ENCODE measurements at regions not wholly inside any gene's neighbourhood (a gene's known extent, or its start where the extent isn't known, plus 50 kb on each side); places are given as distances from the start of the nearest gene placed in this dataset.

DNA sequence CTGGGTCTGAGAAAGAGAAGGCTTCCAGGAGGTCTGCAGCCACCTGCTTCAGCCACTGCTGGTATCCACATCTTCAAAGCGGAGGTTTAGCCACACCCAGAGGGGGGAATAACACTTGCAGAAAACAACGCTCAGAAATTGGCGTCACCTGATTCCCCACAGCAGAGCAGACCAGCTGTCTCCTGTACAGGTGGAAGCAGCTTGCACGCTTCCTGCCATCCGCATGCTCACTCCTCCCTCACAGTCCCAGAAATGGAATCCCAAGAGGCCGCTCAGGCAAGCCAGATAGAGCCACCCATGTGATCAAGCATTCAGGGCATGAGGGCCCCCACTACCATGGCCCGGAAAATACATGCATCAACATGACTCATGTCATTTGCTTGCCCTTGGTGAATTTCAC, 112.2 kb upstream of the DIO3 start:
- WGBS, result 67% methylated on average over 7 of the region's 7 CpGs
- intact Hi-C loops (cut with DNase I), result no loop called here
- Histone ChIP-seq H3K27ac (no peak overlapping the region), H3K36me3 (no peaks in the 10 kb centered on the region), H3K4me1 (replicated peaks) (no peaks in the 10 kb centered on the region), H3K27me3 (replicated peaks; ENCODE audit: insufficient read depth) (no peaks in the 10 kb centered on the region), H3K9me3 (no peaks in the 10 kb centered on the region), H3K4me3 (no peak overlapping the region)
- TF ChIP-seq POLR2A (IDR thresholded peaks at IDR 0.05), result no peak
- TF ChIP-seq POLR2AphosphoS5 (IDR thresholded peaks at IDR 0.05), result no peak
- TF ChIP-seq, protein P1, sequence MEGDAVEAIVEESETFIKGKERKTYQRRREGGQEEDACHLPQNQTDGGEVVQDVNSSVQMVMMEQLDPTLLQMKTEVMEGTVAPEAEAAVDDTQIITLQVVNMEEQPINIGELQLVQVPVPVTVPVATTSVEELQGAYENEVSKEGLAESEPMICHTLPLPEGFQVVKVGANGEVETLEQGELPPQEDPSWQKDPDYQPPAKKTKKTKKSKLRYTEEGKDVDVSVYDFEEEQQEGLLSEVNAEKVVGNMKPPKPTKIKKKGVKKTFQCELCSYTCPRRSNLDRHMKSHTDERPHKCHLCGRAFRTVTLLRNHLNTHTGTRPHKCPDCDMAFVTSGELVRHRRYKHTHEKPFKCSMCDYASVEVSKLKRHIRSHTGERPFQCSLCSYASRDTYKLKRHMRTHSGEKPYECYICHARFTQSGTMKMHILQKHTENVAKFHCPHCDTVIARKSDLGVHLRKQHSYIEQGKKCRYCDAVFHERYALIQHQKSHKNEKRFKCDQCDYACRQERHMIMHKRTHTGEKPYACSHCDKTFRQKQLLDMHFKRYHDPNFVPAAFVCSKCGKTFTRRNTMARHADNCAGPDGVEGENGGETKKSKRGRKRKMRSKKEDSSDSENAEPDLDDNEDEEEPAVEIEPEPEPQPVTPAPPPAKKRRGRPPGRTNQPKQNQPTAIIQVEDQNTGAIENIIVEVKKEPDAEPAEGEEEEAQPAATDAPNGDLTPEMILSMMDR (IDR thresholded peaks at IDR 0.05), result no peak
- no peak for DNase-seq (ENCODE audit: low spot score)

DNA sequence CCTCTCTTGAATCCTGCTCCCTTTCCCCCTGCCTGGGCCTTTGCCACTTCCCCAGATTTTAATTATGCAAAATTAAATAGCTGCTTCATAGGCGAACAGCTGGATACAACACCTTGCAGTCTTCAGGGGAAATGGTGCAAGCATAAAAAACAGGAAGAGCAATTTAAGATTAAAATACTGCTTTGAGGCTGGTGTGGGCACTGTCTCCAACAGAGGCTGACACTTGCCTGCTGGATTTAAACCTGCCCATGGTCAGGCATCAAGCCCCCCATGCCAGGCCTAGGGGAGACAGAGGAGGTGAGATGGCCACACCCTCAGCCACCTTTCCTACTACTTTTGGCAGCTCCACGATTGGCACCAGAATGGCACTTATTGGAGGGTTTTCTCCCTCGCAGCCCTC, 110.1 kb upstream of the DIO3 start:
- Histone ChIP-seq H3K4me3 (no peak overlapping the region), H3K27ac (no peak overlapping the region), H3K9me3 (no peaks in the 10 kb centered on the region), H3K36me3 (no peaks in the 10 kb centered on the region), H3K4me1 (replicated peaks) (no peaks in the 10 kb centered on the region), H3K27me3 (replicated peaks; ENCODE audit: insufficient read depth) (no peaks in the 10 kb centered on the region)
- TF ChIP-seq POLR2A (IDR thresholded peaks at IDR 0.05) (no peak), POLR2AphosphoS5 (IDR thresholded peaks at IDR 0.05) (no peak)
- TF ChIP-seq, protein P1 (IDR thresholded peaks at IDR 0.05), result no peak
- 90% methylated on average over 3 of the region's 3 CpGs for WGBS
- DNase-seq (ENCODE audit: low spot score), result no peak
- intact Hi-C loops (cut with DNase I), result no loop called here

DNA sequence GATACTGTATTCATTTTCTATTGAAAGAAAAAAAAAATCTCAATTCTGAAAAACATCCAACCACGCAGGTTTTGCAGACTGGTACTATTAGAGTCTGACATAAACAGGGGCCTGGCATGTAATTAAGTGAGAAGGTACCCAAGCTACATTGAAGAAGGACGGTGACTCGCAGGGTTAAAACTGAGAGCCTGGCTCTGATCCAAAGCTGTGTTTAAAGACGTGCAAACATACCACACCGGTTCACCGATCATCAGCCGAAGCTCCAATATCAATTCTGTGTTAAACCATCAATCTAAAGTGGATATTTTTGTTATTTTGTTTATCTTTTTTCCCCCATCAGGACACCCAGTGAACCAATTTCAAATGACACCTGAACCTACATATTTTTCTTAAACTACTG, 108.1 kb upstream of the DIO3 start:
- WGBS, result 41% methylated on average over 7 of the region's 7 CpGs
- Histone ChIP-seq H3K4me3 (no peak overlapping the region), H3K36me3 (no peaks in the 10 kb centered on the region), H3K27me3 (replicated peaks; ENCODE audit: insufficient read depth) (peaks cover 7% of the 10 kb centered on the region), H3K4me1 (replicated peaks) (no peaks in the 10 kb centered on the region), H3K9me3 (no peaks in the 10 kb centered on the region), H3K27ac (no peak overlapping the region)
- intact Hi-C loops (cut with DNase I), result no loop called here
- TF ChIP-seq, protein P1 (IDR thresholded peaks at IDR 0.05), result no peak
- TF ChIP-seq POLR2A (IDR thresholded peaks at IDR 0.05) (no peak), POLR2AphosphoS5 (IDR thresholded peaks at IDR 0.05) (no peak)
- no peak for DNase-seq (ENCODE audit: low spot score)

DNA sequence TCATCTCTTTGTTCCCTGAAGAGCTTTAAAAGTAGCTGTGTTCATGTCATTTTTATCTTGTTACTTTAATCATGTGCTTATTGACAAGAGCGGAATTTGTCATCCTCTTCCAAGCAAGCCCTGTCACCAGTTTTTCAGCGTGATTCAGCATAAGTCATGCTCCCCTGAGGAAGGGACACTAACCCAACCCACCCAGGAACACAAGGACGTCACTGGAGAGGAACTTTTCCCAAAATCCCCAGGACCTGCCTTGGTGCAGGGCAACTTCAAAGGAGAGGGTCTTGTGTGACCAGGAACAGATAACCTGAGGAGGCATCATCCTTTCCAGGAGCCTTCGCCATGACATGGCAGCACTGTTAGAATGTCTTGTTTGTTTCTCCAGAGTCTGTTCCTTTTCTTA, 107.1 kb upstream of the DIO3 start:
- Histone ChIP-seq H3K36me3 (no peaks in the 10 kb centered on the region), H3K4me1 (replicated peaks) (no peaks in the 10 kb centered on the region), H3K27me3 (replicated peaks; ENCODE audit: insufficient read depth) (peaks cover 17% of the 10 kb centered on the region), H3K27ac (no peak overlapping the region), H3K9me3 (no peaks in the 10 kb centered on the region), H3K4me3 (no peak overlapping the region)
- 88% methylated on average over 4 of the region's 4 CpGs for WGBS
- intact Hi-C loops (cut with DNase I), result no loop called here
- TF ChIP-seq POLR2A (IDR thresholded peaks at IDR 0.05), result no peak
- no peak for TF ChIP-seq POLR2AphosphoS5 (IDR thresholded peaks at IDR 0.05)
- TF ChIP-seq, protein P1 (IDR thresholded peaks at IDR 0.05), result no peak
- DNase-seq (ENCODE audit: low spot score), result no peak

DNA sequence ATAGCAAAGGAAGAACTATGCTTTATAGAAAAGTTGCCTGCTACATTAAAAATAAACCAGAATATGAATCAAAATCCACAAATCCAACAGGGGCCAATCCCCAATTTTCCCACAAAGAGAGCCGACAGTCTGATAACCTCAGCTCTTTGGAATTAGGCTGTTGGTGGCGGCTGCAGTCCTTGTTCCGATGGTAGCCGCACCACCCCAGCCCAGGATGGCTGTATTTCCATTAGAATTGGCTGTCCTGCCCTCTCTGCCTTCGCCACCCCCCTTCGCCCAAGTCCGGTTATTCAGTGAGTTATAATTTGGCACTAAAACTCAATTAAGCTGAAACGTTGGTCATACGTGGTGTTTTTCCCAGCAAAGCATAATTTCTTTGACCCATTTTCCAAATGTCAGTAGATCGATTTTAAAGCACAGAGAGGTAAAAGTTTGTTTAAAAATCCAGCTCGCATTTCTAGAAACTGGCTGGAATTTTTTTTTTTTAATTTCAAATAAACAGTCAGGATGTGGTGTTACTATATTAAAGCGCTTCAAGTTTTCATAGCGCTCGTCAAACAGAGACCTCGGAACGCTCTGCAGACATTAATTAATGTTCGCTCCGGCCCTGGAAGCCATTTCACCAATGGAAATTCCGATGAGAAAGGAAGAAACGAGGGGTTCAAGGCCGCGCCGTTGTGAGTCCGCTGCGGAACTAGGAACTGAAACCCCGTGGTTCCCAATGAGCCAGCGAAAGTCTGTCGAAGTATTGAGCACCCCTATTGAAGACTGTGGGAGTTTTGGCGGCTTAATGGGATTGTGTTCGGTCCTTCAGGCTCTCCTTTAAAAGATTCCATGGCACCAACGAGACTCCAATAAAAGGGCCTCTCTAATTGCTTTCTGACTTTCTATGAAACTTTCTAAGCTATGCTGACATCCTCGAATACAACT, 104.8 kb upstream of the DIO3 start:
- DNase-seq (ENCODE audit: low spot score), result no peak
- no peaks in the 10 kb centered on the region for H3K4me1 ChIP-seq (replicated peaks)
- H3K9me3 ChIP-seq, result no peaks in the 10 kb centered on the region
- intact Hi-C loops (cut with DNase I), result loop anchor here (5.0 kb wide), 1 partner anchor 89 kb away; no protein-coding TSS in a partner anchor
- no peak for TF ChIP-seq POLR2AphosphoS5 (IDR thresholded peaks at IDR 0.05)
- TF ChIP-seq POLR2A (IDR thresholded peaks at IDR 0.05), result no peak
- TF ChIP-seq, protein P1 (IDR thresholded peaks at IDR 0.05), result no peak
- peaks cover 24% of the 10 kb centered on the region for H3K27me3 ChIP-seq (replicated peaks; ENCODE audit: insufficient read depth)
- no peak overlapping the region for H3K4me3 ChIP-seq
- no peak overlapping the region for H3K27ac ChIP-seq
- WGBS, result 36% methylated on average over 32 of the region's 32 CpGs
- no peaks in the 10 kb centered on the region for H3K36me3 ChIP-seq

All from prostate gland (tissue), 2 donors.